Left colon (tissue), 2 donors: ENCODE measurements at regions not wholly inside any gene's neighbourhood (a gene's known extent, or its start where the extent isn't known, plus 50 kb on each side); places are given as distances from the start of the nearest gene placed in this dataset.
"Not testable (repeated sequence)": the region's sequence is repeated elsewhere in the genome, so short reads cannot be mapped to it uniquely, and the experiment has no call there.

Experiments
- ATAC-seq: fragments of 200-7000 bp; cut with Tn5 transposase; one replicate; pipeline ENCODE4 v1.9.1; 2020; ENCODE audit warnings: mild to moderate bottlenecking, moderate library complexity
- DNase-seq, 2 donors: peaks; one replicate each; pipeline ENCODE4 v3.0.0-alpha.2; 2020
- intact Hi-C, 2 donors: fragments of 100-400 bp; cut with DNase I in 1 of 2; cut with micrococcal nuclease in 1 of 2; formaldehyde crosslinking; loops; one replicate each; pipeline versions ENCODE4 v1.11.2 to v1.14.0; 2022; cut with DNase I, micrococcal nuclease
- donor health status: DM: no; HTN: no; CAD: no.
- donor health status: DM: yes; HTN: yes; CAD: no.

GRCh38 chr1:31485166-31485565, 72.2 kb downstream of the SERINC2 start:
- intact Hi-C loops: no loop called here
- ATAC-seq: no peak
- no peak for DNase-seq

- ATAC-seq: no peak
- intact Hi-C loops: no loop called here
- no peak for DNase-seq
Observed at GRCh38 chr1:31487143-31487542, 74.1 kb downstream of the SERINC2 start.

- intact Hi-C loops: no loop called here
- ATAC-seq (peak; percentile 53), DNase-seq (no peak)
Observed at GRCh38 chr1:31487721-31488293, 74.8 kb downstream of the SERINC2 start.

- ATAC-seq (no peak), DNase-seq (no peak)
- intact Hi-C loops: no loop called here
Observed at GRCh38 chr1:31488528-31488927, 75.5 kb downstream of the SERINC2 start.

- DNase-seq, ATAC-seq, intact Hi-C loops: not testable (repeated sequence)
Observed at GRCh38 chr1:31489575-31489974, 76.6 kb downstream of the SERINC2 start.

- DNase-seq, intact Hi-C loops, ATAC-seq: not testable (repeated sequence)
Observed at GRCh38 chr1:31490596-31490995, 77.6 kb downstream of the SERINC2 start.

GRCh38 chr1:31495351-31495750, 81.0 kb upstream of the TINAGL1 start:
- intact Hi-C loops, DNase-seq, ATAC-seq: not testable (repeated sequence)

GRCh38 chr1:31495770-31496169, 80.5 kb upstream of the TINAGL1 start:
- intact Hi-C loops, ATAC-seq: not testable (repeated sequence)

GRCh38 chr1:31497601-31498000, 78.7 kb upstream of the TINAGL1 start:
- ATAC-seq (no peak), DNase-seq (no peak)
- intact Hi-C loops: no loop called here

More at GRCh38 chr1:31495770-31496169, 80.5 kb upstream of the TINAGL1 start:
- DNase-seq: not testable (repeated sequence)

- ATAC-seq: no peak
- intact Hi-C loops: no loop called here
Observed at GRCh38 chr1:31498376-31499040, 77.8 kb upstream of the TINAGL1 start.

GRCh38 chr1:31501505-31501904, 74.8 kb upstream of the TINAGL1 start:
- ATAC-seq: no peak
- intact Hi-C loops: no loop called here
- DNase-seq: no peak

More at GRCh38 chr1:31498376-31499040, 77.8 kb upstream of the TINAGL1 start:
- no peak for DNase-seq

GRCh38 chr1:31502253-31502652, 74.1 kb upstream of the TINAGL1 start:
- intact Hi-C loops: no loop called here
- no peak for DNase-seq
- no peak for ATAC-seq

GRCh38 chr1:31502926-31503511, 73.3 kb upstream of the TINAGL1 start:
- ATAC-seq (no peak), DNase-seq (no peak)
- intact Hi-C loops: no loop called here

GRCh38 chr1:31503570-31503969, 72.7 kb upstream of the TINAGL1 start:
- intact Hi-C loops: no loop called here

GRCh38 chr1:31504001-31504400, 72.3 kb upstream of the TINAGL1 start:
- DNase-seq (no peak), ATAC-seq (peak; percentile 68)
- intact Hi-C loops: no loop called here

More at GRCh38 chr1:31503570-31503969, 72.7 kb upstream of the TINAGL1 start:
- peak; percentile 3 for ATAC-seq
- DNase-seq: no peak

GRCh38 chr1:31505911-31506497, 70.3 kb upstream of the TINAGL1 start:
- ATAC-seq (no peak), DNase-seq (no peak)
- intact Hi-C loops: no loop called here

GRCh38 chr1:31507221-31507620, 69.1 kb upstream of the TINAGL1 start:
- no peak for DNase-seq
- ATAC-seq: peak; percentile 23
- intact Hi-C loops: no loop called here

GRCh38 chr1:31507676-31508530, 68.4 kb upstream of the TINAGL1 start:
- ATAC-seq: no peak
- intact Hi-C loops: no loop called here

More at GRCh38 chr1:31507676-31508530, 68.4 kb upstream of the TINAGL1 start:
- no peak for DNase-seq
